ENCODE measurements at regions not wholly inside any gene's neighbourhood (a gene's known extent, or its start where the extent isn't known, plus 50 kb on each side); places are given as distances from the start of the nearest gene placed in this dataset.

- ATAC-seq (replicated peaks) (no peak), DNase-seq (no peak)
- peaks cover 76 to 100% of the 10 kb centered on the region in 2 donors for H3K4me1 Mint-ChIP-seq
- H3K9me3 Mint-ChIP-seq: peaks cover 4 to 10% of the 10 kb centered on the region in 2 donors
- peak overlapping the region; percentile 98 for H3K27ac Mint-ChIP-seq
- H3K27me3 Mint-ChIP-seq: no peaks in the 10 kb centered on the region
- peak overlapping the region in 1 of 2 donors; percentile 66 for H3K4me3 Mint-ChIP-seq
- H3K36me3 Mint-ChIP-seq: peaks cover 11 to 27% of the 10 kb centered on the region in 2 donors
Measured at GRCh38 chr12:92442782-92443181, 260.0 kb upstream of the PLEKHG7 start.

DNA sequence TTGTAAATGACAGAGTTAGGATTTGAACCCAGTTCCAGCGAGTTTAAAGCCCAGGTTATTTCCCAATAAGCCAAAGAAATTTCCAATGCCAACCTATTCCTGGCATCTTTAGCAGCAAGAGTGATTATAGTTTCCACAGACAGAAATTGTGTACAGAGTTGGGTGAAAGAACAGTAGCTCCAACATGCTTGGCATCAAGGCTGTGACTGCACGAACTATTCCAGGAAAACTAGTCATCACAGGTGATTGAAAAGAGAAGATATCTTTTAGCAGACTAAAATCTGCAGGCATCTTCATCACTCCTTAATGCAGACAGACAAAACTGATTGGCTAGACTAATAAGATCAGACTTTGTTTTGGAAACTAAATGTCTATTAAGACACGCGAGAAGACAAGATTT is 262.7 kb upstream of the PLEKHG7 start:
- DNase-seq (no peak), ATAC-seq (replicated peaks) (no peak)
- Mint-ChIP-seq H3K4me1 (peaks cover 68 to 100% of the 10 kb centered on the region in 2 donors), H3K4me3 (no peak overlapping the region), H3K36me3 (peaks cover 17 to 34% of the 10 kb centered on the region in 2 donors), H3K9me3 (peaks cover 7 to 11% of the 10 kb centered on the region in 2 donors), H3K27me3 (no peaks in the 10 kb centered on the region), H3K27ac (peak overlapping the region; percentile 93)

GRCh38 chr12:92439420-92439805 is 263.4 kb upstream of the PLEKHG7 start:
- no peaks in the 10 kb centered on the region for H3K27me3 Mint-ChIP-seq
- peak; percentile 42 to 54 for ATAC-seq (replicated peaks)
- H3K4me1 Mint-ChIP-seq: peaks cover 68 to 100% of the 10 kb centered on the region in 2 donors
- H3K9me3 Mint-ChIP-seq: peaks cover 13 to 15% of the 10 kb centered on the region in 2 donors
- peak overlapping the region; percentile 18 to 64 for H3K4me3 Mint-ChIP-seq
- peaks cover 21 to 40% of the 10 kb centered on the region in 2 donors for H3K36me3 Mint-ChIP-seq
- no peak for DNase-seq
- H3K27ac Mint-ChIP-seq: peak overlapping the region; percentile 93

DNA sequence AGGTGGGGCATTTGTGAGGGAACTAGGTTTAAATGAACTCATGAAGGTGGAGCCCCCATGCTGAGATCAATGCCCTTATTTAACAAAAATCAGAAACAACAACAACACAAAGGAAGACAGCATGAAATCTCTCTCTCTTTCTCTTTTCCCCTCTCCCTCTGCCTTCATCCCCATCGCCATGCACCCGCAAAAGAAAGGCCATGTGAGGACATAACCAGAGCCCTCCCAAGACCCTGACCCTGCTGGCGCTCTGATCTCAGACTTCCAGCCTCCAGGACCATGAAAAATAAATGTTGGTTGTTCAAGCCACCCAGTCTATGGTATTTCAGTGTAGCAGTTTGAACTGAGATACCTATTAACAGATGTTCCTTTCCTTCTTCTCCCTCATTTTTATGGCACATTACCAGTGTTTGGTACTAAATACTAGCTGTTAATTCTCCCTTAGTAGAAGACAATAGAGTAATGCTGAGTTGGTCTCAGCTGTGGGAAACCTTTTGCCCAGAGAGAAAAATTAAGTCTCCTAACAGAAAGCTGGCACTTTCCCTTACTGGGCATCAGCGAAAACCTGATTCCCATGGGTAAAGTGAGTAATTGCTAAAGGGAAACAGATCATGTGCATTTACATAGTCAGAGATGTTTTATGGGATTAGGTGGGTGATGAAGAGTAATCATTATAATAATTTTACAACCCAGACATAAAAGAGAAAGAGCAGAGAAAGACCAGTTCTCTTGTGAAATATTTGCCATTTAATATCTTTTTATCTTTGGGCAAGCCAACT is 264.0 kb upstream of the PLEKHG7 start:
- ATAC-seq (replicated peaks): peak; percentile 17 to 27
- H3K4me1 Mint-ChIP-seq: peaks cover 70 to 100% of the 10 kb centered on the region in 2 donors
- H3K4me3 Mint-ChIP-seq: peak overlapping the region; percentile 9 to 59
- H3K36me3 Mint-ChIP-seq: peaks cover 27 to 46% of the 10 kb centered on the region in 2 donors
- H3K27ac Mint-ChIP-seq: peak overlapping the region; percentile 93
- H3K27me3 Mint-ChIP-seq: no peaks in the 10 kb centered on the region
- H3K9me3 Mint-ChIP-seq: peaks cover 18% of the 10 kb centered on the region in 2 donors
- DNase-seq: no peak

GRCh38 chr12:92437452-92437851 is 265.3 kb upstream of the PLEKHG7 start:
- peaks cover 70 to 99% of the 10 kb centered on the region in 2 donors for H3K4me1 Mint-ChIP-seq
- peak overlapping the region; percentile 20 to 52 for H3K4me3 Mint-ChIP-seq
- peaks cover 17 to 23% of the 10 kb centered on the region in 2 donors for H3K9me3 Mint-ChIP-seq
- H3K27ac Mint-ChIP-seq: peak overlapping the region; percentile 90
- H3K36me3 Mint-ChIP-seq: peaks cover 25 to 49% of the 10 kb centered on the region in 2 donors
- H3K27me3 Mint-ChIP-seq: no peaks in the 10 kb centered on the region
- ATAC-seq (replicated peaks) (peak; percentile 71 to 74), DNase-seq (no peak)

GRCh38 chr12:92436856-92437255 is 265.9 kb upstream of the PLEKHG7 start:
- Mint-ChIP-seq H3K4me1 (peaks cover 70 to 99% of the 10 kb centered on the region in 2 donors), H3K27ac (peak overlapping the region; percentile 37), H3K4me3 (no peak overlapping the region), H3K36me3 (peaks cover 25 to 50% of the 10 kb centered on the region in 2 donors), H3K27me3 (no peaks in the 10 kb centered on the region), H3K9me3 (peaks cover 17 to 24% of the 10 kb centered on the region in 2 donors)
- DNase-seq (no peak), ATAC-seq (replicated peaks) (no peak)

DNA sequence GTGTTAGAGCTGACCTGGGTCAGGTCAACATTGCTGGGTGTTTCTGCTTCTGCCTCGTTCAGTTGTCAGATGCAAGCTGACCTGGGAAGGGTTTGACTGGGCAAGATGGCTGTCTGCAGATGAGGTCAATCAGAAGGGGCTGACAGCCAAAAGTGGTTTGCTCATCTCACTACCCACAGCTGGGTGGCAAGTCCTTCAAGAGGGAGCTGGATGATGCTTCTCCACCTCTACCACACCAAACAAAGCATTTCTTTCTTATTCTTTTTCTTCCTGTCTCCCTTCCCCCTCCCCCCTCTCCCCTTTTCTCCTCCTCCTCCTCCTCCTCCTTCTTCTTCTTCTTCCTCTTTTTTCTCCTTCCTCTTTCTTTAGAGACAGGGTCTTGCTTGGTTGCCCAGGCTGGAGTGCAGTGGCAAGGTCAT is 268.2 kb upstream of the PLEKHG7 start:
- Mint-ChIP-seq H3K4me3 (peak overlapping the region; percentile 7 to 17), H3K27ac (peak overlapping the region; percentile 98), H3K36me3 (peaks cover 23 to 36% of the 10 kb centered on the region in 2 donors), H3K4me1 (peaks cover 63 to 89% of the 10 kb centered on the region in 2 donors), H3K9me3 (peaks cover 15 to 24% of the 10 kb centered on the region in 2 donors), H3K27me3 (no peaks in the 10 kb centered on the region)
- DNase-seq (peak; percentile 43), ATAC-seq (replicated peaks) (peak; percentile 41 to 54)

- Mint-ChIP-seq H3K4me3 (peak overlapping the region; percentile 7 to 14), H3K4me1 (peaks cover 60 to 84% of the 10 kb centered on the region in 2 donors), H3K9me3 (peaks cover 17 to 24% of the 10 kb centered on the region in 2 donors), H3K27ac (peak overlapping the region; percentile 89), H3K36me3 (peaks cover 24 to 34% of the 10 kb centered on the region in 2 donors), H3K27me3 (no peaks in the 10 kb centered on the region)
- ATAC-seq (replicated peaks) (peak; percentile 31 to 38), DNase-seq (no peak)
Measured at GRCh38 chr12:92432724-92433441, 269.9 kb upstream of the PLEKHG7 start.

DNA sequence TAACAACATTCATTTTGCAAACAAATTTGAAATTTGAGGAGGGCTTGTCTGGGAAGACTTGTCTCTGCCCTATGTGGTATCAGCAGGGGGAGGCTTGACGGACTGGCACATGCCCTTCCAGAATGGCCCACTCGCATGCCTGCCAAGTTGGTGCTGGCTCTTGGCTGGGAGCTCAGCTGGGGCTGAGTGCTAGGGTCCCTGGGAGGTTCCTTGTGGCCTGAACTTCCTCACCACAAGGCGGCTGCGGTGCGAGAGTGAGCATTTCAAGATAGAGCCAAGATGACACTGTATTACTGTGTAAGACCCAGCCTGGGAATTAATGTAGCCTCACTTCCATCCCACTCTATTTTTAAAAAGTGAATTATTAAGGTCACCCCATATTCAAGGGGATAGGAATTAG is 271.6 kb upstream of the PLEKHG7 start:
- Mint-ChIP-seq H3K36me3 (peaks cover 22 to 31% of the 10 kb centered on the region in 2 donors), H3K4me1 (peaks cover 56 to 80% of the 10 kb centered on the region in 2 donors), H3K27ac (peak overlapping the region; percentile 72), H3K9me3 (peaks cover 16 to 24% of the 10 kb centered on the region in 2 donors), H3K27me3 (no peaks in the 10 kb centered on the region), H3K4me3 (no peak overlapping the region)
- ATAC-seq (replicated peaks) (peak; percentile 57 to 62), DNase-seq (no peak)

GRCh38 chr12:92426332-92426731 is 276.5 kb upstream of the PLEKHG7 start:
- H3K4me3 Mint-ChIP-seq: no peak overlapping the region
- peaks cover 32 to 61% of the 10 kb centered on the region in 2 donors for H3K4me1 Mint-ChIP-seq
- DNase-seq: no peak
- ATAC-seq (replicated peaks): no peak
- no peak overlapping the region for H3K27ac Mint-ChIP-seq
- H3K27me3 Mint-ChIP-seq: no peaks in the 10 kb centered on the region
- peaks cover 0 to 2% of the 10 kb centered on the region in 2 donors for H3K9me3 Mint-ChIP-seq
- peaks cover 0 to 3% of the 10 kb centered on the region in 2 donors for H3K36me3 Mint-ChIP-seq

DNA sequence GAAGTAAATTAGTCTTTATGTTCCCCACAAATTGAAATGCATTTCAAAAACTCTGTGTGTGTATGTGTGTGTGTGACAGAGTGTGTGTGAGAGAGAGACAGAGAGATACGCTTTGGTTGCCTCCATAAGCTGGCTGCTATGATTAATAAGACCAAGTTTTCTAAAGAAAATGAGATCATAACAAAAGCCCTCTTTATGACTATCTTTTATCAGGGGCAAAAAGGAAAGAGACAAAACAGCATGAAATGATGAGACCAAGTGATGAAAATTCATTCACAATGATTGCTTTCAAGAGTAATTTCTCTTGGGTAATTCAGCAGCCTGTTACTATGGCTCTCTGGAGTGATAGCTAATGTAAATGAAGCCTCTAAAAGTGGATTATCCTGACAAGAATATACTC is 277.6 kb upstream of the PLEKHG7 start:
- H3K27me3 Mint-ChIP-seq: no peaks in the 10 kb centered on the region
- ATAC-seq (replicated peaks) (peak in 1 of 2 donors; percentile 45), DNase-seq (no peak)
- peaks cover 0 to 5% of the 10 kb centered on the region in 2 donors for H3K9me3 Mint-ChIP-seq
- no peak overlapping the region for H3K27ac Mint-ChIP-seq
- no peak overlapping the region for H3K4me3 Mint-ChIP-seq
- peaks cover 0 to 8% of the 10 kb centered on the region in 2 donors for H3K36me3 Mint-ChIP-seq
- H3K4me1 Mint-ChIP-seq: peaks cover 36 to 68% of the 10 kb centered on the region in 2 donors

GRCh38 chr12:92424338-92424737 is 278.5 kb upstream of the PLEKHG7 start:
- Mint-ChIP-seq H3K9me3 (peaks cover 0 to 5% of the 10 kb centered on the region in 2 donors), H3K27ac (no peak overlapping the region), H3K4me3 (no peak overlapping the region), H3K36me3 (peaks cover 0 to 8% of the 10 kb centered on the region in 2 donors), H3K27me3 (no peaks in the 10 kb centered on the region), H3K4me1 (peaks cover 39 to 71% of the 10 kb centered on the region in 2 donors)
- ATAC-seq (replicated peaks) (no peak), DNase-seq (no peak)

- DNase-seq: no peak
- no peak overlapping the region for H3K4me3 Mint-ChIP-seq
- no peak overlapping the region for H3K27ac Mint-ChIP-seq
- H3K27me3 Mint-ChIP-seq: no peaks in the 10 kb centered on the region
- ATAC-seq (replicated peaks): no peak
- H3K9me3 Mint-ChIP-seq: peaks cover 0 to 2% of the 10 kb centered on the region in 2 donors
- peaks cover 32 to 70% of the 10 kb centered on the region in 2 donors for H3K4me1 Mint-ChIP-seq
- H3K36me3 Mint-ChIP-seq: peaks cover 0 to 6% of the 10 kb centered on the region in 2 donors
Measured at GRCh38 chr12:92421701-92422100, 276.1 kb upstream of the BTG1 start.

DNA sequence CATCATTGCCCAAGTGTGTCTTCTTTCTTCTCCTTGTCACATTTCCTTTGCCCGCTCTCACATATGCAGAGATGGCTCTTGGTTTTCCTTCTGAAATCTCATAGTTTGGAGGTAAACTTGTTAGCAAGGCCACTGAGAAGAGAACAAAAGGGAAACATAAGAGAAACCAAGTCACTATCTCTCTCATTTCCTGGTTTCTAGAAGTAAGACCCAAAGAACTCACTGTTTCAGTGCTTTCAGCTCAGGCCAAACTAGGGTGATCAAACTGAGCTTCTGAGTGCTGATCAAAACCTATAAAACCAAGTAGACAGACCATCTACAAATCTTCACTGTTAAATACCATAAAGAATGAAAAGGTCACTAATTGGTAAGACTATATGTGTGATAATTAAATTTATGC is 275.4 kb upstream of the BTG1 start:
- Mint-ChIP-seq H3K27me3 (no peaks in the 10 kb centered on the region), H3K9me3 (peaks cover 0 to 2% of the 10 kb centered on the region in 2 donors), H3K4me1 (peaks cover 33 to 68% of the 10 kb centered on the region in 2 donors), H3K36me3 (peaks cover 0 to 6% of the 10 kb centered on the region in 2 donors), H3K27ac (peak overlapping the region; percentile 0), H3K4me3 (no peak overlapping the region)
- ATAC-seq (replicated peaks) (no peak), DNase-seq (no peak)
